DMS153 (cell line): ENCODE measurements at regions not wholly inside any gene's neighbourhood (a gene's known extent, or its start where the extent isn't known, plus 50 kb on each side); places are given as distances from the start of the nearest gene placed in this dataset.
"Not testable (repeated sequence)": the region's sequence is repeated elsewhere in the genome, so short reads cannot be mapped to it uniquely, and the experiment has no call there.

ENCODE experiments used
- DNase-seq: peaks from one replicate; lab custom pipeline; 2025; lab: John Stamatoyannopoulos, UW

DNA sequence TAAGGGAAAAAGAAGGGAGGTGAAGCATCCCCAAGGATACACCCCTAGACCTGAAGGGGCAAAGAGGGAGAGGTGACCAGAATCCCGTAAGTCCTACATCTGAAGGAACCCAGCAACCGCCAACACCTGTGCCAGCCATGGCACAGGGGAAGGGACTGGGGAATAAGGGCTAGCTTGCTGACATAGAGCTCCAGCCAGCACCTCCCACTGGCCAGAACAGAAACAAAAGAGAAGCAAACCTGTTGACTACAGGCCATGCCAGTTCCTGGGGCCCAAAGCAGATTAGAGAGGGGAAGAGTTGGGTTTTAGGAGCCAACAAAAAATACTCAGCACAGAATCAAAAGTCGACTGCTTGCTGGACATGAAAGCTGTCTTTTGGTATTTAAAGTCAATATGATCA is 244.6 kb downstream of the SUCLG1 start:
- DNase-seq: no peak

GRCh38 chr2:84212611-84213314 is 246.3 kb downstream of the SUCLG1 start:
- DNase-seq: no peak

DNA sequence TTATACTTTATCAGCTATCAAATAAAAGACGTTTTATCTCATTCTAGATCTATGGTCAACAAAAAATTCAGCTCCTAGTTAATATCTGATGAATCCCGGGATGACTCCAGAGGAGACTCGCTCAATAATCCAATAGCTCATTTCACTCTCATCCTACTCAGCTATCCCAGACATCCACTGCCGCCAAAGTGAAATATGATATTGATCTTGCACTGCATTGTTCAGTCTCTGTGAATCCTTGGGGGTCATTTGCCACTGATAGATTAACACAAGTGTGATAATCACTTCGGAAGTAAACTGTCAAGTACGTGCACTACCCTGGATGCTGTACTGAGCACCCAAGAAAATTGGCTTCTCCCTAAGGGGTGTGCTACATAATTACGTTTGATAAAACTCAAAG is 249.1 kb downstream of the SUCLG1 start:
- no peak for DNase-seq

DNA sequence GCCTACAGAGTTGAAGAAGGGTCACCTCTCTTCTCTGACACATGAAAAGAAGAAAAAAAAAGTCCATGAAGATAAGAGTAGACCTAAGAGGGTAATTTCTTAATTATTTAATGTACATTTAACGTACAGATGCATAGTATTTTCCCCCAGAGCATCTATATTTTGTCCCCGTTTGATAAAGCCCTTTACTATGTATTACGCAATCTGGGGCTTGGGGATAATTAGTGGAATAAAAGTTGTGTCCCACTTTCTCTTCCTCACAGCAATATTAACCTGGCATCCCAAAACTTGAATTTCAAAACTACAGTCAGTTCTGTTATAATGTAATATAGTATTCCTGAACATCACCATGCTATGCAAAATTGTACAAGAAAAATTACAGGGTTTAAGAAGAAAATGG is 254.1 kb downstream of the SUCLG1 start:
- no peak for DNase-seq

DNA sequence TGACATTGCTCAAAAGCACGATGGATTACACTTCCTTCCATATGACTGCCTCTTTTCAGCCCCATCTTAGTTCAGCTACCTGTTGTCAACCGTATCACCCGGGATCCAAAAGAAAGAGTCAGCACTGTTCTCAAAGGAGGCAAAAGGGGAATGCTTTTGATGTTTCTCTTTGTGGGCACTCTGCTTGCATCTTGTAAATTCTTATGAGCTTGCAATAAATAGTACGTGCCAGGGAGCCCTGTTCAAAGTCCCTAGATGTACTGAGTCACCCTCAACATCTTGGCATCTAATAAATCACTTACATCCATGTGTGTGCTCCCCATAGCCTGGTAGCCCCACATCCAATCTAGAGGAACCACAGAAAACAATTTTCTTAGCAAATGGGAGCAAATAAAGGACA is 256.9 kb downstream of the SUCLG1 start:
- DNase-seq: no peak

DNA sequence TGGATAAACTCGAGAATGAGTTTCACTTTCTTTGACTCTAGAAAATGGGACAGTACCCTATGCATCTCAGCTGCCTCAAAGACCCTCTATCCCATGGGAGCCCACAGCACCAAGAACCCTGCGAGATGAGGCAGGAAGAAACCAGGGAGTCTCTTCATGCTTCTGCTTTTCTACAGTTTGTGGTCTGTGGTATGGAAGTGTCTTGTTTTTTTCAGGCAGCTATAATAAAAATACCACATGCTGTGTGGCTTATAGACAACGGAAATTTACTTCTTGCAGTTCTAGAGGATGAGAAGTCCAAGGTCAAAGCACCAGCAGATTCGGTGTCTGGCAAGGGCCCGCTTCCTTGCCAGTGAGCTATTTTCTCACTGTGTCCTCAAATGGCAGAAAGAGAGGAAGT is 257.9 kb downstream of the SUCLG1 start:
- no peak for DNase-seq

- no peak for DNase-seq
These were observed 261.2 kb downstream of the SUCLG1 start for GRCh38 chr2:84197901-84198300.

DNA sequence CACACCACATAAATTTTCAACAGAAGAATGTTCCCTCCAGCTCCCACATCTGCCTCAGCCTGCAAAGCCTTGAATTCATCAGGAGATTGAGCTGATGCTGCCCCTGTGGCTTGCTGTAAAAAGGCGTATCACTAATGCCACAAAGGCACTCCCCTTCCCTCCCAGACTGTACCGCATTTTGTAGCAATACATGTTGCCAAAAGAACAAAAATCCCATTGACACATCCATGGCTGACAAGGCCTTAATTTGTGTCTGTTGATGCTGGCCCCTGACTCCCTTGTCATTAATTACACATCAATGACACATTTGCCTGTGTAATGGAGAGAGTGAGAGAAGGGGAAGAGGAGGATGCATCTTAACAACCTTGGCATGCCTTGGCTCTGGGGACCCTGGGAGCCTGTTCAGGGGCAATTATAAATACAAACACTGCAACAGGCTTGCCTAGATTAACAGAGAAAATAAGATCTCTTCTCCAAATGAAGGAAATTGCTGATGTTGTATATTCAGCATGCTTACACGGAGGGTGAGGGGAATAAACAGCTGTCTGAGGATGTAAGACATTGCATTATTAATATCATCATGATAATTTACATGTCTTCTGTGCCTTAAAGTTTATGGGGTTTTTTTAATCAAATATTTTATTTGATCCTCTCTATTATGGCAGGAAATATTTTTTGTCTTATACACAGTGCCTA is 264.0 kb downstream of the SUCLG1 start:
- DNase-seq: no peak

DNA sequence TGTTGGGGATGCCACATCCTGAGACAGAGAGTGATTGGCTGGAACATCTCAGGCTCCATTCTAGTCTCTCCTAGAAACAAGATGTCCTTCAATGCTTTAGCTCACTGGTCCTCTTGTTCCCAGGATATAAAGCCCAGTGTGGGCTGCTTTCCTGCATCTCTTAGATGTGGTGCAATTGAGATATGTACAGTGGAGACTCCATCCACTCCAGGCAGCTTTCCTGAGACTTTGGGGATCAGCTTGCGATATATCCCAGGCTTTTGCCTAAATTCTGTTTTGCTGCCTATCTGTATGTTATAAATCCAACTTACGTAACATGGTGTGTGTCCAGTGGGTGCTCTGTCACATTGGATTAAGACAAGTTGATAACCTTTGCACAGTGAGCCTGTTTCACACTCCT is 264.9 kb downstream of the SUCLG1 start:
- no peak for DNase-seq

GRCh38 chr2:84187258-84187657 is 271.8 kb downstream of the SUCLG1 start:
- no peak for DNase-seq

DNA sequence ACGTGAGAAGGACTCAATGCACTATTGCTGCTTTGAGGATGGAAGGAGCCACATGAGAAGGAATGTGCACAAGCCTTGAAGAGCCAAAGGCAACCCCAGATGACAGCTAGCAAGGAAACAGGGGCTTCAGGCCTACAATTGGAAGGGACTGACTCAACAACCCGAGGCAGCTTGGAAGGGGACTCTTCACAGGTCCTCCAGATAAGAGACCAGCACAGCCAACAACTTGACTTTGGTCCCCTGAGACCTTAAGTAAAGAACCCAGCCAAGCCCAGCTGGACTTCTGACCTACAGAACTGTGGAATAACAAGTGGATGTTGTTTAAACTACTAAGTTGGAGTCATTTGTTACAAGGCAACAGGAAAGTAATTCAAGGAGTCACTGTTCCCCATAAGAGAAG is 277.2 kb downstream of the SUCLG1 start:
- DNase-seq: no peak

GRCh38 chr2:84177733-84178132 is 281.3 kb downstream of the SUCLG1 start:
- DNase-seq: no peak

GRCh38 chr2:84175970-84176369 is 283.1 kb downstream of the SUCLG1 start:
- no peak for DNase-seq

GRCh38 chr2:84175340-84175739 is 283.7 kb downstream of the SUCLG1 start:
- DNase-seq: no peak

- DNase-seq: no peak
These were observed 286.0 kb downstream of the SUCLG1 start for GRCh38 chr2:84173041-84173440.

GRCh38 chr2:84170979-84171378 is 288.1 kb downstream of the SUCLG1 start:
- DNase-seq: no peak

DNA sequence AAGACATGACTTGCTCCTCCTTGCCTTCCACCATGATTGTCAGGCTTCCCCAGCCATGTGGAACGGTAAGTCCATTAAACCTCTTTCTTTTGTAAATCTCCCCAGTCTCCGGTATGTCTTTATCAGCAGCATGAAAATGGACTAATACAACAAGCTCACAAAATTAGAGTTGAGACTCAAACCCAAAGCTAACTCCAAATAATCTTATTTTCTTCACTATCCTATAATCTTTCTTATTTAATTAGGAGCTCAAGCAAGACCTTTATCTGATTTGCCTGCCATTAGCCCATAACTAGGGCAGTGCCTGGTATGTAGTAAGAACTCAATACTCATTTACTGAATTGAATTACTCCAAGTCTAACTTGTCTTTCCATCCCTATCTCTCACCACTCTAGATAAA is 289.2 kb downstream of the SUCLG1 start:
- no peak for DNase-seq

DNA sequence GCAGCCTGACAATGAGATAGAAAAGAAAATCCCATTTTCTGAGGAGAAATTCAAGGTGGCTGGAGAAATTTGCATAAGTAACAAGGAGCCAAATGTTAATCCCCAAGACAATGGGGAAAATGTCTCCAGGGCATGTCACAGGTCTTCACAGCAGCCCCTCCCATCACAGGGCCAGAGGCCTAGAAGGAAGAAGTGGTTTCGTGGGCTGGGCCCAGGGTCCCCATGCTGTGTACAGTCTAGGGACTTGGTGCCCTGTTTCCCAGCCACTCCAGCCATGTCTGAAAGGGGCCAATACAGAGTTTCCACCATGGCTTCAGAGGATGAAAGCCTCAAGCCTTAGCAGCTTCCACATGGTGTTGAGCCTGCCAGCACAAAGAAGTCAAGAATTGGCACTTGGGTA is 290.5 kb downstream of the SUCLG1 start:
- DNase-seq: not testable (repeated sequence)

- DNase-seq: no peak
These were observed 293.8 kb downstream of the SUCLG1 start for GRCh38 chr2:84165256-84165655.

DNA sequence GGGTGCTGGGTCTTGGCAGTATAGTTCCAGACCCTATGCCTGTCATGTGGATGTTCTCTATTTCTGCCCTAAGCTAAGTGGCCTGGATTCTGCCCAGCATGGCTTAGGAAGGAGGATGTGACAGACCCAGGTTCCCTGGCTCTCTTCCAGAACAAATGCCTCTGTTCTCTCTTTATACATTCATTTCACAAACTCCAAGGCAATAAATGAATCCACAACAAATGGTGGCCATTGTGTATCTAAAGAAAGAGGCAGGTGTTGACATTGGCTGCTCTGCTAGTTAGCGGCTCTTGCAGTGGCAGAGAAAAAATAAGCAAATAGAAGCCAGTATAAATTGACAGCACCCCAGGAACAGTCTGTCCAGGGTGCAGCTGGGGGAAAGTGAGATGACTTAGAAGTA is 298.6 kb downstream of the SUCLG1 start:
- peak; percentile 95 for DNase-seq

DNA sequence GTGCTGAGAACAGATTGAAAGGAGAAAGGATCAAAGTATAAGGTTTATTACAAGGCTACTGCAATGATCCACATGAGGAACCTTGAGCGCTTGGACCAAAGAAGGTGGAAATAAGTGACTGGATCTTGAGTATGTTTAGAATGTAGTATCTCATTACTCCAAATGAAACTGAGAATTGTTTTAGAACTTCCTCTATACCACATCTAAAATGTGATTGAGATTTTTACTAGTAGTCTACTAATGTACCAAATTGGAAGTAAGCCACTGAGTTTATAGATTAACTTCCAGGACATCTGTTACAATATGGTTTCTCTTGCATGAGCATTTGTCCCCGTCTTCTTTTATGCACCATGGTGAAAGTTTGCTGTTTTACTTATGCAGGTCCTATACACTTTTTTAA is 300.5 kb downstream of the SUCLG1 start:
- no peak for DNase-seq

GRCh38 chr2:84152462-84152861 is 306.6 kb downstream of the SUCLG1 start:
- DNase-seq: no peak

GRCh38 chr2:84144345-84144744 is 314.7 kb downstream of the SUCLG1 start:
- DNase-seq: no peak

DNA sequence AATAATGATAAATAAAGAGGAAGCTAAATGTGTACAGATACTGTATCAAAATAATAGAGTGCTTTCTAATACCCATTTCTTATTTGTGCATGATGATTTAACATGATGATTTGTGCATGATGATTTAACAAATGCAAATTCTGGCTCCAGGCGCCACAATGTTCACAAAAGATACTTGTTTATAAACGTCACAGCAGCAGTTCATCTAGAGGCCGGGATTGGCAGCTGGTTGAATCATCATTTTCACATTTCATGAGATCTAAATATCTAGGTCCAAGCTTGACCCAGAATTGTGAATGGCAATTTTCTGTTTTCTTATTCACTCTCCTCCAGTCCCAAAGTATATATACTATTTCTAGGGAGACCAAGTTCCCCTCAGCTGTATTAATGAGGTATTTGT is 322.0 kb downstream of the SUCLG1 start:
- no peak for DNase-seq
